ENCODE measurements at regions not wholly inside any gene's neighbourhood (a gene's known extent, or its start where the extent isn't known, plus 50 kb on each side); places are given as distances from the start of the nearest gene placed in this dataset.

DNA sequence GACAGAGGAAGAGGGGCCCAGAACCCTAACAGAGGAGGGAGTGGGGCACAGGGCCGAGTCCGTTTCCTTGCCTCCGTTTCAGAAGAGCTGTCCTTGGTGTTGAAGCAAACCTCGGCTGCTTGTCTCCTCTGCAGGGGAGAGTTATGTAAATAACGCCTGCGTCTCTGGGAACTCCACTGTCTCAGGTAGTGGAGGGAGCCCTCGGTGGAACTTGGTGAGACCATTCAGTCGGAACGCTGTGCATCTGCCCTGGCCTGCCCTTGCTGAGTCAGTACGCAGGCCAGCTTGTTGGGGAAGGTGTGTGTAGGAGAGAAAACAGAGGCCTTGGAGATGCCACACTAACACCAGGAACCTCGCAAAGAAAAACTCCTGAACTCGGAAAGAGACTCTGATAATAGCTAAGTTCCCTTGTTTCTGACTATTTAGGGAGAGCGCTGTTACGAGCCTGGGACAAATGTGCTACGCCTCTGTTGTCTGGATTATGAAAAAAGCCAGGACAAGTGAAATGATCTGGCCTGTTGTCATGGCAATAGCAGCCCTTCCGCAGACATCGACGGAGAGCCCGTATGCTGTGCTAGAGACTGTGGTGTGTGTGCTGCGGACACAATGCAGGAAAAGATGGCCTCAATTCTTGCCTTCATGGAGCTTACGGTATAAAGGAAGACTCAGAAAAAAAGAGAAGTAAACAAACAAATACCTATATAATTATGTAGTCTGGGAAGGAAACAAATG, 94.6 kb upstream of the AKT3 start:
- H3K4me3 Mint-ChIP-seq = no peak overlapping the region
- H3K4me1 Mint-ChIP-seq (ENCODE audit: unreplicated experiment) = peaks cover 7% of the 10 kb centered on the region
- no peaks in the 10 kb centered on the region for H3K36me3 Mint-ChIP-seq
- peaks cover 5% of the 10 kb centered on the region for H3K27me3 Mint-ChIP-seq
- DNase-seq (ENCODE audit: extremely low spot score, unreplicated experiment) = no peak
- H3K9me3 Mint-ChIP-seq = no peaks in the 10 kb centered on the region
- TF ChIP-seq, protein P1, sequence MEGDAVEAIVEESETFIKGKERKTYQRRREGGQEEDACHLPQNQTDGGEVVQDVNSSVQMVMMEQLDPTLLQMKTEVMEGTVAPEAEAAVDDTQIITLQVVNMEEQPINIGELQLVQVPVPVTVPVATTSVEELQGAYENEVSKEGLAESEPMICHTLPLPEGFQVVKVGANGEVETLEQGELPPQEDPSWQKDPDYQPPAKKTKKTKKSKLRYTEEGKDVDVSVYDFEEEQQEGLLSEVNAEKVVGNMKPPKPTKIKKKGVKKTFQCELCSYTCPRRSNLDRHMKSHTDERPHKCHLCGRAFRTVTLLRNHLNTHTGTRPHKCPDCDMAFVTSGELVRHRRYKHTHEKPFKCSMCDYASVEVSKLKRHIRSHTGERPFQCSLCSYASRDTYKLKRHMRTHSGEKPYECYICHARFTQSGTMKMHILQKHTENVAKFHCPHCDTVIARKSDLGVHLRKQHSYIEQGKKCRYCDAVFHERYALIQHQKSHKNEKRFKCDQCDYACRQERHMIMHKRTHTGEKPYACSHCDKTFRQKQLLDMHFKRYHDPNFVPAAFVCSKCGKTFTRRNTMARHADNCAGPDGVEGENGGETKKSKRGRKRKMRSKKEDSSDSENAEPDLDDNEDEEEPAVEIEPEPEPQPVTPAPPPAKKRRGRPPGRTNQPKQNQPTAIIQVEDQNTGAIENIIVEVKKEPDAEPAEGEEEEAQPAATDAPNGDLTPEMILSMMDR (conservative IDR thresholded peaks at IDR 0.05) = no peak
- no peak overlapping the region for H3K27ac Mint-ChIP-seq

GRCh38 chr1:243943671-243944428, 93.8 kb upstream of the AKT3 start:
- no peak overlapping the region for H3K4me3 Mint-ChIP-seq
- no peak for DNase-seq (ENCODE audit: extremely low spot score, unreplicated experiment)
- TF ChIP-seq, protein P1 (conservative IDR thresholded peaks at IDR 0.05) = no peak
- peaks cover 5% of the 10 kb centered on the region for H3K27me3 Mint-ChIP-seq
- H3K9me3 Mint-ChIP-seq = no peaks in the 10 kb centered on the region
- no peak overlapping the region for H3K27ac Mint-ChIP-seq
- peaks cover 13% of the 10 kb centered on the region for H3K4me1 Mint-ChIP-seq (ENCODE audit: unreplicated experiment)
- H3K36me3 Mint-ChIP-seq = no peaks in the 10 kb centered on the region

- TF ChIP-seq, protein P1 (conservative IDR thresholded peaks at IDR 0.05) = no peak
- DNase-seq (ENCODE audit: extremely low spot score, unreplicated experiment) = no peak
- Mint-ChIP-seq H3K36me3 (no peaks in the 10 kb centered on the region), H3K4me3 (no peak overlapping the region), H3K4me1 (ENCODE audit: unreplicated experiment) (peaks cover 13% of the 10 kb centered on the region), H3K27me3 (peaks cover 5% of the 10 kb centered on the region), H3K27ac (no peak overlapping the region), H3K9me3 (no peaks in the 10 kb centered on the region)
Measured at GRCh38 chr1:243942196-243943150, 92.4 kb upstream of the AKT3 start.

DNA sequence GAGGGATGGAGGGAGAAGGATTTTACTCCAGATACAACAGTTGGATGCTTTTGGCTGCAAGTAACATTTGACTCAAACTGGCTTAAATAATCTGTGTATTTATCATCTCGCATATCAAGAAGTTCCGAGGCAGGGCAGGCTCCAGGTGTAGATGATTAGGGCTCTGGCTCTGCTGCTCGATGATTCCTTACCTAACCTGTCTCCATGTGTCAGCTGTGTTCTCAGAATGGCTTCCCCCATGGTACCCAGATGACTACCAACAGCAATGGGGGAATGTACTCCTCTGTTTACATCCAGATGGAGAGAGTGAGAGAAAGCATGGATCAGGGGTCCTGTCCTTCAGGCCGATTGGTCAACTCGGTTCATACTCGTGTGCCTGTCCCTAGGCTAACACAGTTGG, 90.4 kb upstream of the AKT3 start:
- Mint-ChIP-seq H3K9me3 (no peaks in the 10 kb centered on the region), H3K27ac (no peak overlapping the region), H3K4me1 (ENCODE audit: unreplicated experiment) (peaks cover 13% of the 10 kb centered on the region), H3K27me3 (peaks cover 5% of the 10 kb centered on the region), H3K4me3 (no peak overlapping the region), H3K36me3 (no peaks in the 10 kb centered on the region)
- no peak for DNase-seq (ENCODE audit: extremely low spot score, unreplicated experiment)
- TF ChIP-seq, protein P1 (conservative IDR thresholded peaks at IDR 0.05) = no peak

DNA sequence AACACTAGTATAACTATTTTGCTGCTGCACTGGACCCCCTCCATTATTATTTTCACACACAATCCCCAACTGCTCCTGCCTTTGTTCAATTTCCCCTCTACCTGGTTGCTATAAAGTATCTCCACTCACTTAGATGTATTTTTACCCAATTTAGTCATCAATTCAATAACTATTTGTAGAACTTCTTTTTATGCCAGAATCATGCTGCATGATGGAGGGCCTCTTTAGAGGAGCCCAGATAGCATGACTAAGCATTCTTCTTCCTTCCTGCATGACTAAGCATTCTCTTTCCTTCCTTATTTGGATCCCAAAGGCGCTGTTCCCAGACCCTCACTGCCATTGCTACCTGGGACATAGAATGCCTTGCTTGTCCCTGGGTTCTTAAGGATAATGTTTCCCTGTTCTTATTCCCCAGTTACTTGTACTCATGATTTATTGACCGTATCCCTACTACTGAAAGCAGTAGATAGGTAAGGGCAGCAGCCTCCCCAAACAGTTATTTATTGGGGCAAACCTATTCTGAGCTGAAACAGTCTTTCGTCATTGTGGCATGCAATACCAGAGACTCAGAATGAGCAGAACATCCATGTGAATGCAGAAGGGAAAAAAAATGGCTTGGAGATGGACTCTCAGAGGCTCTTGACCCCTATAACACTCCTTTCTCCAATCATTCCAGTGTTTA, 89.3 kb upstream of the AKT3 start:
- Mint-ChIP-seq H3K27ac (no peak overlapping the region), H3K4me3 (no peak overlapping the region), H3K4me1 (ENCODE audit: unreplicated experiment) (peaks cover 6% of the 10 kb centered on the region), H3K36me3 (no peaks in the 10 kb centered on the region), H3K9me3 (no peaks in the 10 kb centered on the region), H3K27me3 (peaks cover 5% of the 10 kb centered on the region)
- no peak for DNase-seq (ENCODE audit: extremely low spot score, unreplicated experiment)
- TF ChIP-seq, protein P1 (conservative IDR thresholded peaks at IDR 0.05) = no peak
